Activated CD8-positive, alpha-beta memory T cell treated with anti-CD3 and anti-CD28 coated beads for 36 hours (primary cell): ENCODE measurements at regions not wholly inside any gene's neighbourhood (a gene's known extent, or its start where the extent isn't known, plus 50 kb on each side); places are given as distances from the start of the nearest gene placed in this dataset.

Experiments used
- CTCF ChIA-PET: fragments of 350-600 bp; sonication (Branson Sonifier 250); formaldehyde crosslinking; loops from one replicate; lab custom pipeline; 2021; ENCODE audit warnings: antibody characterized with exemption; lab: Charles Lee
- POLR2A ChIA-PET: fragments of 350-600 bp; sonication (Branson Sonifier 250); formaldehyde crosslinking; loops from one replicate; lab custom pipeline; 2021; ENCODE audit warnings: antibody characterized with exemption; lab: Charles Lee

DNA sequence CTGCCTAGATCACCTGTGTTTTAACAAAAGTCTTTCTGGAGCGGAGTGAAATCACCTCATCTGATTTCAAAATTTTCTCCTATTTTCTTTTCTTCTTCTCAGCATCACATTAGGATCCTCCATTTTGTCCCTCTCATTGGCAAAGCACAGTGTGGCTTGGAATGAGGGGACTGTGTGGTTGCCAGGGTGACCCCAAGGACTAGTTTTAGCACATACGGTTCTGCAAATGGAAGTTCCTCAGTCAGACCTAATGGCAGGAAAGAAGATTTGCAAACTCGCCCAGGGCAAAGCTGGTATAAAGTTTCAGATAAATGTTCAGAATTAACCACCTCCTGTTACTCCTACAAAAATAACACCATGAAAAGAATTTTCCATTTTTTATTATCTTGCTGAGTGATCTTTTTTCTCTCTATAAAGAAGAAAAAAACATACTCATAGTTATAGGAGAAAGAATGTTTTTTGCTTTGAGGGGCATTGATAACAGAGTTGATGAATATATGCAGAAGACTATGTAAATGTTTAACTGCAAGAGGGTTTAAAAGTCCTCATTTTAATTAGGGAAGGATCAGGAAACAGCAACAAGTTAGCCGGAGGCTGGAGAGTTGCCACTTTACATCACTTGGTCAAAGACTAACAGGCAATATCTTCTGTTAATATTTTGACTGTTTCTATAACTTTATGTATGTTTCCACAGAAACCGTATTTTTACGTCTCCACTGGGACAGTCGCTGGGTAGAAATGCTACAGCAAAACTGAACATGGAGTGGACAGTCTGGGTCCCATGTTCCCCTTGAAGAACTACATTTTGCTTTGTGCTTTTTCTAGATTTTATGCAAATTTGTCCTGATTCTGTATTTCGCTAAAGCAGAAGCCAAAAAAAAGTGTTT is 257.8 kb downstream of the NR2F1-AS1 start:
- POLR2A ChIA-PET, result no interaction called here
- CTCF ChIA-PET, result no interaction called here

DNA sequence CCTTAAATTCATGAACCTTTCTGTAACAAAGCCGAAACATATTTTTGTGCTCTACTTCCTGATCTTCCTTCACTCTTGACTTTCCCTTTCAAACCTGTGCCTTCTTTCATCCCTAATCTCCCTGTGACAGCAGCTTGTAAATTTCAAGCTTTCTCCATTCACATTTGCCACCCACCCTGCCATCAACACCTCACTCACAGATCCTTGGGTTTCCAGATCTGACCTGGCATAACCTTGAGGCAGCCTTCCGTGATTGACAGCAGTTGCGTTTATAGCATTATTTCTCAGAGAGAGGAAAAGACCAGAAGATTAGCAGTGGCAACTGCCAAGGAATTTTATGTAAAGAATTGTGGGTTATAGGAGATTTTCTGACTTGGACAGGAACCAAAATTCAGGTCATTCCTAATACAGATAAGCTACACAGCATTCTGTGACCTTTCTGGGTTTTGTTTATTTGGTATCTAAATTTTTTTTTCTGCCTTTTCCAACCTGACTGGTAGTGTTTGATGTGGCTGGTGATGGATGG is 260.0 kb downstream of the NR2F1-AS1 start:
- ChIA-PET POLR2A (no interaction called here), CTCF (no interaction called here)

DNA sequence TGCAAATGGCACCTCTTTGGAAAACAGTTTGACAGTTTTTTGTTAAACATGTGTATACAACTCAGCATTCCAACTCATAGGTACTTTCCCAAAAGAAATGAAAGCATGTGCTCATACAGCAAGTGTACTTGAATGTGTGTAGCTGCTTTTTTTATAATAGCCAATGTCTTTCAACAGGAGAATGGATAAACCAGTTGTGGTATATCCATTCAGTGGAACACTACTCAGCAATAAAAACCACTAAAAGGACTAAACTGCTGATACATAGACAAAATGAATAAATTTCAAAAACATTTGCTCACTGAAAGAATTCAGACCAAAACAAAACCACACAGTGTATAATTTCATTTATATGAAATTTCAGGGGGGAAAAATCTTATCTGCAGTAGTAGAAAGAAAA is 267.3 kb downstream of the NR2F1-AS1 start:
- POLR2A ChIA-PET, result no interaction called here
- CTCF ChIA-PET, result no interaction called here

DNA sequence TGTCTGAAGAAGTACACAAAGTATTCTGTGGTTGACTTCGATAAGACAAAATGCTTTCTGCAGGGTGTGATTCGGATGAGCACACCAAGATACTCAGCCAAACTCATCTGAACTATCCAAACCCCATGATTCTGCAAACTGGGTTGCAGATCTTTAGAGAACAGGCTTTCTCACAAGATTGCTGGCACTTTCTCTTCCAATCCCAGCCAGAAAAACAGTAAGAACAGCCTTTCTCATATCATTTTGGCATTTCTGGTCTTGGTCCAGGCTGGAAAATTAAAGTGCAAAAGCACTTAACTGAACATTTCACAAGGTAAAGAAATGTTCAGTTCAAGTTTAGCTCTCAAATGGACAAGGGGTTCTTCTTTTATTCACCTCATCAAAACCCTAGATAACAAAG is 269.1 kb downstream of the NR2F1-AS1 start:
- ChIA-PET POLR2A (no interaction called here), CTCF (no interaction called here)

DNA sequence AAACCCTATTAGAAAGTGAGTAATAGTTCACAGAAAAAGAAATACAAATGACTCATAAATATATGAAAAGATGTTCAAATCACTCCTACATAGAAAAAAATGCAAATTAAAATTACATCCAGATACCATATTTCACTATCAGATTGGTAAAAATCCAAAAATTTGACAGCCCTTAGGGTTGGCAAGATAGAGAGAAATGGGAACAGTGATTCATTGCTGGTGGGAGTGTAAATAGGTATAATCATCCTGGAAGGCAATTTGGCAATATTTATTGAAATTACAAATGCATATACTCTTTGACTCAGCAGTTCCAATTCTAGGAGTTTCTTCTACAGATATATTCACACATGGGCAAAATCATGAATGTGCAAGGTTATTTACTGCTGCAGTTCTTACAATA is 273.5 kb downstream of the NR2F1-AS1 start:
- ChIA-PET CTCF (no interaction called here), POLR2A (no interaction called here)

DNA sequence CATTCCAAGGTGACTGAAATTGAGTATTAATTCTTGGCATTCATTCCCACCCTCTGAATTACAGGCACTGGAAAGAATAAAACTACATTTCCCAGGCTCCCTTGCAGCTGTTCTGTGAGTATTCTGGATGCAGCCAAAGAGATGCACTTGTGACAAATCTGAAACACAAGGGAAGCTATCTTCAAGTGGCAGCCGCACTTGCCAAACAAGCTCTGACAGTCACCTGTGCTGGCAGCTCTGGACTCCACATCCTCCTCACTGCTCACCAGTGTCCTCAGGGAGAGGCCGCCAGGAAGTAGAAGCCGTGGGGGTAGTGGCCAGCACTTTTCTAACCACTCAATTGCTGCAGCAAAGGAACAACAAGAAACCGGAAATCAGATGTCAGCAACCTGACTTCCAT is 275.0 kb downstream of the NR2F1-AS1 start:
- ChIA-PET CTCF (no interaction called here), POLR2A (no interaction called here)

DNA sequence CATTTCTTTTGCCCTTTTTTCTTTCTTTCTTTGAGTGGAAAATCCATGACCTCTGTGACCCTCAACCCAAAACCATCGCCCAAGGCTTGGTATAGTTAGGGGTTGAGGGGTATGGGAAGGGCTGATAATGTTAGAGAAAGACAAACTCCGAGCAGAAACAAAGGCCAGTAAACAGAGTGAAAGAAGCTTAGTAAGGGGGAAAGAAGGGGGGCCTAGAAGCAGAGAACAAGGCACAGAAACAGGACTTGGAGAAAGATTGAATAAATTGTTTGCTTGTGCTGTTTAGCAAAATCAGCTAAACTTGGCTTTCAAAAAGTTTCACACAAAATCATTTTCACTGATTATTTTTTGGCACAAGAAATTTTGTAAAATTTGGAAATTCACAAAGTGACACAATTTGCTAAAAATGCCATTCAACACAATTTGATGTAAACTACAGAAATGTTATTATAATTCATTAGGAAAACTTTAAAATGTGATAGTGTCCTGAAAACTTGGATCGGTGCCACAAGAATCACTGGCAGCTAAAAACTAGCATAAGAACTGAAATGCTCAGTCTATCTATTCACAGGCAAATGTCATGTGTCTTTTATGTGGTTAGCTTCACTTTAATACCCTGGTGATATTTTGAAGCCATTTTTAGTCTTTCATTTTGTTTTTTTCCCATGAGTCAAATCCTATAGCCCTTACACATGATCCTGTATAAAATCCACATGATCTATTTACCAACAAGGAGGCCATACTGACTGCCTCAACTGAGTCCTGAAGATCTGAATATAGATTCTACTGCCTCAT is 276.4 kb downstream of the NR2F1-AS1 start:
- ChIA-PET POLR2A (no interaction called here), CTCF (no interaction called here)

DNA sequence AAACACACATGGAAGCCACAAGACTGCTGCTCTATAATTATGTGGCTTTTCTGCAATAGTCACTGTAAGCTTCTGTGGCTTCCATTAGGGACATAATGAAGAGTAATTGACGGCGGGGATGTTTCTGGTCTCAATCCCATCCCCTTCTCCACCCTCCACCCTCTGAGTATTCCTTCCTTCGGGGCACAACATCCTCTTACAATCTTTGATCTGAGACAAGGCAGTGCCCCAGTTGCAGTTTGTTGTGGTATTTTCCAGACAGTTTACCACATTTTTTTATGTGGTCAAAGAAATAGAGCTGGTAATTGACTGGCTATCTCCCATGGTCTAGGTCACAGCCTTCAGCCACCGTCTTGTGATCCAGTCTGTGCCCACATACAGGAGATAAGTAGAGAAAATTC is 277.7 kb downstream of the NR2F1-AS1 start:
- POLR2A ChIA-PET, result no interaction called here

DNA sequence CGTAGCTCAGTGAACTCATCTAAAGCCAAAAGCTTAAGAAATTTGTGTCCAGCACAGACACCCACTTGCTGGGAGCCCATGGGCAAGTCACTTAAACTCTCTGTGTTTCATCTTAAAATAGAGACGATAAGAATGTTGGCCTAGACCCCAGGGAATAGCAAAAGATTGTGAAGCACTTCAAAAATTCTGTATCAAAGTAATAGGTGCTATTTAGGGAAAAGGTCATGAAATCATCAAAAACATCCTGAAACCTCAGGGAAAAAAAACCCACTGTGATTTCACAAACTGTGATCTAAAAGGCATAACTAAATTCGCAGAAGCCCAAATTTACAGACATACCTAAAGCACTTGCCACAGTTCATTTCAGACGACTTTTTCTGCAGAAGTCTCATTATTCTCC is 278.3 kb downstream of the NR2F1-AS1 start:
- CTCF ChIA-PET, result no interaction called here
- POLR2A ChIA-PET, result no interaction called here

More for the DNA sequence above, 277.7 kb downstream of the NR2F1-AS1 start:
- CTCF ChIA-PET, result no interaction called here

DNA sequence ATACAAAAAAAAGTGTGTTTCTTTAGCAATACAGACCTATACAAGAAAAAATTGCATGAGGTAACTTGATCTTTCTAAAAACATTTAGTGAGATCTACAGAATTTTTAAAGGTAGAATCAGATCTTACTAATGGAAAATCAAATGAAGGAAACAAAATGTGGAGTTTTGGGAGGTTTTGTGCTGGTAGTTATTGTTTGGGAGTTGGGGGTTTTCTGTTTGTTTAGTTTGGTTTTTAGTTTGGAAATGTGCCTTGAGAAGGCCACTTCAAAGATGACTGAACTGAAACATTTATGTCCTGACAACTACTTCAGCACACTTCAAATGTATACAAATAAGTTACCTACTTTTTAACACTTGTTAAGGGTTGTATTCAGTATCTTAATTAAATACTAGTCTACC is 280.1 kb downstream of the NR2F1-AS1 start:
- CTCF ChIA-PET, result no interaction called here

DNA sequence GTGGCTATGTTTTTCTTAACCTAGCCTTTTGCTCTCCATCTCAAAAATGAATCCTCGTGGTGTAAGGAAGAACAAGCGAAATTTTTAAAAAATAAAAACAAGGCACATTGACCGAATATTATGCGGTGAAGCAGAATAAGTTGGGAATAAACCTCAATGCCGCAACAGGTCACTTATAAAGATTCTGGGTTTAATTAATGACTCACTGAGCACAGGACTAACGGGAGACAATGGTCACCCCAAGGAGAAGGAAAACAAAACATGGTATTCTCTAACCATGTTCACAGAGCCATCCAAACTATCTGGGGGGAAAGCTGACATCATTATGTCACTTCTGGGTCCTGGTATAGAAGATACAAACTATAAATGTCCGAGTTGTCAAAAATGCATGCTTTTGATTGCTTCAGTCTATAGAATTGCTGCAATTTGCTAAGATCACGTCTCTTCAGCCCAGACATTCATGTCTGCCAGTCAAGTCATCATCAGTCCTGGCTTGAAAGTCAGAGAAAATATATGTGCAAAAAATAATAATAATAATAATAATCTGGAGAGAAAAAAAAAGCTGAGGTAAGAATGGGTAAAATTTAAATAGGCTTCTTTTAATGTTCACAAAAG is 280.6 kb downstream of the NR2F1-AS1 start:
- ChIA-PET POLR2A (no interaction called here), CTCF (no interaction called here)

More for the DNA sequence above, 280.1 kb downstream of the NR2F1-AS1 start:
- POLR2A ChIA-PET, result no interaction called here

DNA sequence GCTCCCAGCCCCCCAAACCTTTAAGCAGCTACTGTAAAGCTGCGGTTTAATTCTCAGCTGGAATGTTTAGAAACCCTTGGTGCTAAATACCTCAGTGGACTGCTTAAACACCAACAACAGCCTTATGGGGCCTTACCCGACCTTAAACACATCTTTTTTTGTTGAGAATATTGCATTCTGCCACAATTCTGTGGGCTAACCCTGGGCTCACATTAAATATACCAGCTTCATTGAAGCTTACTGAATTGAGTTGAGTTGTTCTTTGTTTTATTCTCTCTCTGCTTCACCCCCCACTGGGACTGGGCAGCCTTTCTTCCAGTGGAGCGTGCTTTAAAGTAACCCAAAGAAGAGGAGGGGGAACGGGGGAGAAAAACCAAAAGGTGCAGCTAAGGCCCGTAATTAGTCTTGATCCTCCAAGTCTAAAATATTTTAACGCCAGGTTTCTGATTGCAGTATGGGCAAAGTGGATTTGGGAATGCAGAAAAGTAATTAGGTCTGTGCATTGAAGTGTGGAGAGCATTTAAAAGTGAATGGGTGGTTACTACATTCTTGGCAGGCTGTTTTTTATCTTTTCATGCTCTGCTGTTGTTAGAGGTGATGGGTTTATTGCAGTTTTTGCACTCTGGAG is 281.2 kb downstream of the NR2F1-AS1 start:
- ChIA-PET POLR2A (no interaction called here), CTCF (no interaction called here)

DNA sequence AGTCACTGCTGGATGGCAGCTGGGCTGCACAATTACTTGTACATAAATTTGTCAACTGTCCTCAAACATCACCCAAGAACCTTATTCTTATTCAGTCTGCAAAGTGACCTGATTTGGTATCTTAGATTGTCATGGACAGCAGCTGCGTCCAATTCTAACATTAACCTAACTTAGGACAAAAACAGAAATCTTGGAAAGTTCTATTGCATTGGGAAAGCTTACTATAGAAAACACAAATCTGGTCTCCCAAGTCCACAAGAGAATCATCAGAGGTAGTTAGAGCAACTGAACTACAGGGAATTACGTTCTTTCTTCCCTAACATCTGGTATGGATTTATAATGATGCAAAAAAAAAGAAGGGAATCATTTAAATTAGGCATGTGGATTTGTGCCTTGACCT is 283.9 kb downstream of the NR2F1-AS1 start:
- CTCF ChIA-PET, result no interaction called here
- POLR2A ChIA-PET, result no interaction called here

DNA sequence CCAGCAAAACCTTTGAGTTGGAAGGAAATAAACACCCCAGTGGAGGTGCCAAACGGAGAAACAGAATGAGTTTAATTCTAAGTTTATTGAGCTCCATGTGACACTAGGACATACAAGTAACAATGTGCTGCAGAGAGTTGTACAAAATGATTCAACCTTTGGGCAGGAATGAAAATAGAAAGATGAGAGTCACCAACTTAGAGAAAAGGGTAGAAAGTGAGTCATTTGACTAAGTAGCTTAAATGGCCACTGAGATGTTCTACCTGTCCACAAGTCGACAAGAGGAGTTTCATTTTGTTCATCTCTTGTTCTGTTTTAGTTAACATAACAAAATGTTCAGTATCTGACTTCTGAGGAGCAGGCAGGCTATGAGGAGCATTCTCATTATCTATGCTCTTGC is 284.7 kb downstream of the NR2F1-AS1 start:
- ChIA-PET POLR2A (no interaction called here), CTCF (no interaction called here)

DNA sequence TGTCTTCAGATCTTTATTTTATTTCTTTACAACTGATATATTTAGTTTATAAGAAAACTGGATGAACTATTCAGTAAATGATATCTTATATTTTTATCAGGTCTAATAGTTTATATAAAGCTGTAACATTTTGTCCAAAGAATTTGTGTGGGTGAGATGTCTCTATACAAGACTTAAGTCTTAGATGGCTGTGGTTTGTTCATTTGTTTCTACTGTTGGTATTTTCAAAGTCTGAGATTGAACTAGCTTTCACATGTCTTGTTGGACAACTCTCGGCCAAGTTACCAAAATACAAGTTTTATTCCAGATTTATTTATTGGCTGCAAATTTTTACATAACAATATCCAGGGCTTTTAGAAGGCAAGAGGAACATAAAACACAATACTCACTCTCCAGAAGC is 286.0 kb downstream of the NR2F1-AS1 start:
- POLR2A ChIA-PET, result no interaction called here
- CTCF ChIA-PET, result no interaction called here

DNA sequence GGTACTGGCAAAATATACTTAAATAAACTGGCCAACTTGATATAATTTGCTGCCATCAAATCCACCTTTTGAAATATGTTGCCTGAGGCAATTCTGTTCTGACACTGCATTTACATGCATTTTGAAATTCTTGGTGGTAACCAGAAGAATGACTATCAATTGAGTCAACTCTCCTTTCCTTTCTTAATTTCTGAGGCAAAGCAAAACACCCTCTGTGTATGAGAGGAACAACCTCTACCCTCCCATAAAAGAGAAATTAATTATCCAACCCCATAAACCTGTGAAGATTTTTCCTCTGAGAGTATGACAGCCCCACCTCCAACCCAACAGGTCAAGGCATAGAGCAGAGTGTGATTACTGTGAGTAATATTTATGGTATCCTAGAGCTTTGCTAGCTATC is 286.8 kb downstream of the NR2F1-AS1 start:
- ChIA-PET POLR2A (no interaction called here), CTCF (no interaction called here)

DNA sequence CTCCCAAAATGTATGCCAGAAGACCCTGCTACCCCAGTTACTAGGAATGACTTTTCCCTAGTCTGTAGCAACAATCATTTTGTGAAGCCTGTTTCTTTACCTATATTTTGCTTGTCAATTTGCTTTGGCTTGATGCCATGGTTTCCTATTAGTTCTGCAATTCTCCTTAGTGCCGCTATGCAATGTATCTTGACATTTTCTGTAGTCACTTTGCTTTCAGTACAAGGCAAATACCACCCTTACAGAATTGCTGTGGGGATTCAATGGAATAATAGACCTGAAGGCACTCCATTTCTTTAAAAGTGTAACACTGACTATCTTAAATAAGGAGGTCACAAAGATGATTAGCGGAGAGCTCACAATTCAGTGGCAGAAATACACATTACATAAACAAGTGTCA is 291.1 kb downstream of the NR2F1-AS1 start:
- ChIA-PET POLR2A (no interaction called here), CTCF (no interaction called here)

DNA sequence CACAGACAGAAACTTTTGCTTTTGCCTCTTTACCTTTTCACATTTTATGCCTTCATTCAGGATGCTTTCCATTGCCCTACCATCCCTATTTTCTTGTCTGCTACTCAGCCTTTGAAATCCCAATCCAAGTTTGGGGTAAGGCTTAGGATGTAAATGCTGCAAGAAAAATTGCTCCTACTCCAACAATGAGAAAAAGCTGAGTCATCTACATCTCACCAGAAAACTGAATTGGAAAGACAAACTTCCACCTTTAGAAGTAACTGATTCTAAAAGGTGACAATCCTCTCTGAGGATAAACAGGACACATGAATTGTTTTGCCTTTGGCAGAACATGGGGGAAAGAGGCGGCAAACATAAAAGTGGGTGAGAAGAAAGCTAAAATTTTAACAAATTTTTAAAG is 295.6 kb downstream of the NR2F1-AS1 start:
- CTCF ChIA-PET, result no interaction called here
- POLR2A ChIA-PET, result no interaction called here

DNA sequence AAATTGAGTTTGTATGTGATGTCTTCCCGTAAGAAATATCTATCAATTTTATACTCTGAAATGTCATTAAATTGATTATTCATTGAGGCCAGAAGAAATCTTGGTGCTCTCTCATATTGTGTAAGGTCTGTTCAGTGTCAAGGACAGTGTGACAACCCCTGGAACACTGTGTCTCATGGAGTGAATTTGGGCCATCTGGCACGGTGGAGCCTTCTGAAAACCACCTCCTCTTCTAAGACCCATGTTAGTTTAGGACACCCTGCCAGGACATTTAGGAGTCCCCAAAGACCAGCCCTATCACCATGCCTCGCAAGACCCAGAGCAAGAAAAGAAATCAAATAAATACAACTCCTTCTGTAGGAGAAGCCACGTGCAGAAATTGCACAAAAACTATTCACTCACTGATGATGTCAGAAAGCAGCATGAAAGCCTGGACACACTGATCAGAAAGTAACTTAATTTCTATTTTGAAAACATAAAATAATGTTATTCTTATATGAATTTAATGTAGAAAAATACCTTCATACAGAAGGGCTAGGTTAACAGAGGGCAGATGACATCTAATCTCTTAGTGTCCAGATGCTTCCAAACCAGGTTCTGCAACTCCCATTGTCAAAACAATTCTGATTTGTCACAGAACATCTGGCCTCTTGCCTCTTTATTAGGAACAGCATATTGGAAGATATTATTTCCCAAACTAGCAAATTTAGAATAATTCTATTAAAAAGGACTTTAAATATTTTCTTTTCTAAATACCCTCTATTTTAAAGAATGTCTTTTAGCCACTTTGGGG is 298.8 kb downstream of the NR2F1-AS1 start:
- ChIA-PET POLR2A (no interaction called here), CTCF (no interaction called here)
